ENCODE measurements at regions not wholly inside any gene's neighbourhood (a gene's known extent, or its start where the extent isn't known, plus 50 kb on each side); places are given as distances from the start of the nearest gene placed in this dataset.

DNA sequence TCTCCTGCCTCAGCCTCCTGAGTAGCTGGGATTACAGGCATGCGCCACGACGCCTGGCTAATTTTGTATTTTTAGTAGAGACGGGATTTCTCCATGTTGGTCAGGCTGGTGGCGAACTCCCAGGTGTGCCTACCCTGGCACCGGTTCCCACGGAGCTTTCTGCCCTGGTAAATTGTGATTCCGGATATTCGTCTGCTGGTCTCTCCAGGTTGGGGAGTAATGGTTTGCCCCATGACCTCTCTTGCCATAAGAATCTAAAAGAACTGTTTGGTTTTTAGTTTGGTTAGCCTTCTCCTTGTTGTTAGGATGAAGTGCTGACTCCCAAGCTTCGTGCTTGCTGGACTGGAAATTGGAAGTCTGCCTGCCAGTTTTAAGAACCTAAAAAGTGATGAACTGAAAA lies 223.8 kb downstream of the BCAS1 start:
- no peak for TF ChIP-seq POLR2A (IDR thresholded peaks at IDR 0.05)
- TF ChIP-seq, protein P1, sequence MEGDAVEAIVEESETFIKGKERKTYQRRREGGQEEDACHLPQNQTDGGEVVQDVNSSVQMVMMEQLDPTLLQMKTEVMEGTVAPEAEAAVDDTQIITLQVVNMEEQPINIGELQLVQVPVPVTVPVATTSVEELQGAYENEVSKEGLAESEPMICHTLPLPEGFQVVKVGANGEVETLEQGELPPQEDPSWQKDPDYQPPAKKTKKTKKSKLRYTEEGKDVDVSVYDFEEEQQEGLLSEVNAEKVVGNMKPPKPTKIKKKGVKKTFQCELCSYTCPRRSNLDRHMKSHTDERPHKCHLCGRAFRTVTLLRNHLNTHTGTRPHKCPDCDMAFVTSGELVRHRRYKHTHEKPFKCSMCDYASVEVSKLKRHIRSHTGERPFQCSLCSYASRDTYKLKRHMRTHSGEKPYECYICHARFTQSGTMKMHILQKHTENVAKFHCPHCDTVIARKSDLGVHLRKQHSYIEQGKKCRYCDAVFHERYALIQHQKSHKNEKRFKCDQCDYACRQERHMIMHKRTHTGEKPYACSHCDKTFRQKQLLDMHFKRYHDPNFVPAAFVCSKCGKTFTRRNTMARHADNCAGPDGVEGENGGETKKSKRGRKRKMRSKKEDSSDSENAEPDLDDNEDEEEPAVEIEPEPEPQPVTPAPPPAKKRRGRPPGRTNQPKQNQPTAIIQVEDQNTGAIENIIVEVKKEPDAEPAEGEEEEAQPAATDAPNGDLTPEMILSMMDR (IDR thresholded peaks at IDR 0.05) = no peak

Data from adrenal gland (tissue), 5 donors.